SK-N-MC (cell line): ENCODE measurements at regions not wholly inside any gene's neighbourhood (a gene's known extent, or its start where the extent isn't known, plus 50 kb on each side); places are given as distances from the start of the nearest gene placed in this dataset.

ENCODE experiments used
- EZH2 ChIP-seq: fragments of 200-600 bp; sonication (generic); IDR thresholded peaks from one replicate; pipeline ENCODE4 v1.6.1; 2017; ENCODE audit warnings: antibody characterized with exemption
- POLR2AphosphoS5 ChIP-seq: IDR thresholded peaks from 2 replicates; pipeline ENCODE4 v1.6.1; 2012; ENCODE audit warnings: mild to moderate bottlenecking, low read depth, low read length, borderline replicate concordance

- no peak for TF ChIP-seq EZH2
- no peak for TF ChIP-seq POLR2AphosphoS5
Measured at GRCh38 chr6:147758303-147758702, 249.8 kb downstream of the SAMD5 start.
